ENCODE measurements at regions not wholly inside any gene's neighbourhood (a gene's known extent, or its start where the extent isn't known, plus 50 kb on each side); places are given as distances from the start of the nearest gene placed in this dataset.
"Not testable (repeated sequence)": the region's sequence is repeated elsewhere in the genome, so short reads cannot be mapped to it uniquely, and the experiment has no call there.

GRCh38 chr10:28481346-28481745 is 51.6 kb upstream of the WAC start:
- TF ChIP-seq, protein P1, sequence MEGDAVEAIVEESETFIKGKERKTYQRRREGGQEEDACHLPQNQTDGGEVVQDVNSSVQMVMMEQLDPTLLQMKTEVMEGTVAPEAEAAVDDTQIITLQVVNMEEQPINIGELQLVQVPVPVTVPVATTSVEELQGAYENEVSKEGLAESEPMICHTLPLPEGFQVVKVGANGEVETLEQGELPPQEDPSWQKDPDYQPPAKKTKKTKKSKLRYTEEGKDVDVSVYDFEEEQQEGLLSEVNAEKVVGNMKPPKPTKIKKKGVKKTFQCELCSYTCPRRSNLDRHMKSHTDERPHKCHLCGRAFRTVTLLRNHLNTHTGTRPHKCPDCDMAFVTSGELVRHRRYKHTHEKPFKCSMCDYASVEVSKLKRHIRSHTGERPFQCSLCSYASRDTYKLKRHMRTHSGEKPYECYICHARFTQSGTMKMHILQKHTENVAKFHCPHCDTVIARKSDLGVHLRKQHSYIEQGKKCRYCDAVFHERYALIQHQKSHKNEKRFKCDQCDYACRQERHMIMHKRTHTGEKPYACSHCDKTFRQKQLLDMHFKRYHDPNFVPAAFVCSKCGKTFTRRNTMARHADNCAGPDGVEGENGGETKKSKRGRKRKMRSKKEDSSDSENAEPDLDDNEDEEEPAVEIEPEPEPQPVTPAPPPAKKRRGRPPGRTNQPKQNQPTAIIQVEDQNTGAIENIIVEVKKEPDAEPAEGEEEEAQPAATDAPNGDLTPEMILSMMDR (IDR thresholded peaks at IDR 0.05): not testable (repeated sequence)
- TF ChIP-seq ZFX (IDR thresholded peaks at IDR 0.05; ENCODE audit: borderline replicate concordance): not testable (repeated sequence)

Measured in 22Rv1 (cell line).